SK-N-MC (cell line): ENCODE measurements at regions not wholly inside any gene's neighbourhood (a gene's known extent, or its start where the extent isn't known, plus 50 kb on each side); places are given as distances from the start of the nearest gene placed in this dataset.

ENCODE experiments used
- EZH2 ChIP-seq: fragments of 200-600 bp; sonication (generic); IDR thresholded peaks from one replicate; pipeline ENCODE4 v1.6.1; 2017; ENCODE audit warnings: antibody characterized with exemption
- POLR2AphosphoS5 ChIP-seq: IDR thresholded peaks from 2 replicates; pipeline ENCODE4 v1.6.1; 2012; ENCODE audit warnings: mild to moderate bottlenecking, low read depth, low read length, borderline replicate concordance

GRCh38 chr4:137106287-137106686, 426.0 kb downstream of the PCDH18 start:
- TF ChIP-seq EZH2 (no peak), POLR2AphosphoS5 (no peak)
